ENCODE measurements at regions not wholly inside any gene's neighbourhood (a gene's known extent, or its start where the extent isn't known, plus 50 kb on each side); places are given as distances from the start of the nearest gene placed in this dataset.

DNA sequence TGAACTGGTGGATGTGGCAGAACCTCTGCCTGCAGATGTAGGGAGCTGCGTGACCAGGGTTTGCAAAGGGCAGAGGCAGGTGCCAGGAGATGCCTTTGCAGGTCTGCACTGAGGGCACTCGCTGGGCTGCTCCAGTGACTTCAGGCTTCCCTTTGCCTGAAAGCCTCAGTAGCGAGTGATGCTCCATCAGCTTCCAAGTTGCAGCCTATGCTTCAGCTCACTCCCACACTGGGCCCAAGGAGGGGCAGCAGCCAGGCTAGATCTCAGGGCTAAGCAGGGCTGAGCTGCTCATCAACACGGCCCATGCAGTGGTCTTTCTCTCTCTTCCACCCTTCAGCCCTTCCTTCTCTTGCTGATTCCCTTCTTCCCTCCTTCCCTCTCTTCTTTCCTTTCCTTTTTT is 78.3 kb upstream of the RGMA start:
- no peak overlapping the region for H3K4me3 ChIP-seq (ENCODE audit: low read depth, low read length)
- DNase-seq, result no peak
- H3K27ac ChIP-seq, result no peak overlapping the region
- H3K36me3 ChIP-seq (replicated peaks), result no peaks in the 10 kb centered on the region
- TF ChIP-seq, protein P1, sequence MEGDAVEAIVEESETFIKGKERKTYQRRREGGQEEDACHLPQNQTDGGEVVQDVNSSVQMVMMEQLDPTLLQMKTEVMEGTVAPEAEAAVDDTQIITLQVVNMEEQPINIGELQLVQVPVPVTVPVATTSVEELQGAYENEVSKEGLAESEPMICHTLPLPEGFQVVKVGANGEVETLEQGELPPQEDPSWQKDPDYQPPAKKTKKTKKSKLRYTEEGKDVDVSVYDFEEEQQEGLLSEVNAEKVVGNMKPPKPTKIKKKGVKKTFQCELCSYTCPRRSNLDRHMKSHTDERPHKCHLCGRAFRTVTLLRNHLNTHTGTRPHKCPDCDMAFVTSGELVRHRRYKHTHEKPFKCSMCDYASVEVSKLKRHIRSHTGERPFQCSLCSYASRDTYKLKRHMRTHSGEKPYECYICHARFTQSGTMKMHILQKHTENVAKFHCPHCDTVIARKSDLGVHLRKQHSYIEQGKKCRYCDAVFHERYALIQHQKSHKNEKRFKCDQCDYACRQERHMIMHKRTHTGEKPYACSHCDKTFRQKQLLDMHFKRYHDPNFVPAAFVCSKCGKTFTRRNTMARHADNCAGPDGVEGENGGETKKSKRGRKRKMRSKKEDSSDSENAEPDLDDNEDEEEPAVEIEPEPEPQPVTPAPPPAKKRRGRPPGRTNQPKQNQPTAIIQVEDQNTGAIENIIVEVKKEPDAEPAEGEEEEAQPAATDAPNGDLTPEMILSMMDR (IDR thresholded peaks at IDR 0.05; ENCODE audit: low read depth, low read length, missing control alignments), result no peak
- no peaks in the 10 kb centered on the region for H3K27me3 ChIP-seq (replicated peaks)
- in situ Hi-C loops (cut with HindIII; ENCODE audit: low pct_ligation_motif_present, low sequenced_read_pairs), result no loop called here

DNA sequence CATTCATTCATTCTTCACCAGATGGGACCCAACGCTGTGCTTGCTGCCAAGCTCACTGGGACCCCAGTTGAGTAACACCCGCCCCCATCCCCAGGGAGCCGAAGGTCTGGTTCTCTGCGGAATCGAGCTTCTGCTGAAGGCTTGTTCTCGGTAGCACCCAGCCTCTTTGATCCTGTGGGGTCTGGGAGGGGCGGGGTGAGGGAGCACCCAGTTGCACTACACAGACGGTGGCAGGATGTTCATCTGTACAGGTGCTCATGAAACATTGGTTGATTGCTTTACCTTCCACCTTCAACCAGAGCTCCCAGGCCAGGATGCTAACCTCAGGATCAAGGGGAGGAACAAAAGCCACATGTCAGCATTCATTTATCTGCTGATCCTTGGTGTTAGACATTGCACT is 77.7 kb upstream of the RGMA start:
- no peak overlapping the region for H3K4me3 ChIP-seq (ENCODE audit: low read depth, low read length)
- TF ChIP-seq, protein P1 (IDR thresholded peaks at IDR 0.05; ENCODE audit: low read depth, low read length, missing control alignments), result no peak
- H3K27me3 ChIP-seq (replicated peaks), result no peaks in the 10 kb centered on the region
- H3K36me3 ChIP-seq (replicated peaks), result no peaks in the 10 kb centered on the region
- no peak for DNase-seq
- in situ Hi-C loops (cut with HindIII; ENCODE audit: low pct_ligation_motif_present, low sequenced_read_pairs), result no loop called here
- H3K27ac ChIP-seq, result no peak overlapping the region

DNA sequence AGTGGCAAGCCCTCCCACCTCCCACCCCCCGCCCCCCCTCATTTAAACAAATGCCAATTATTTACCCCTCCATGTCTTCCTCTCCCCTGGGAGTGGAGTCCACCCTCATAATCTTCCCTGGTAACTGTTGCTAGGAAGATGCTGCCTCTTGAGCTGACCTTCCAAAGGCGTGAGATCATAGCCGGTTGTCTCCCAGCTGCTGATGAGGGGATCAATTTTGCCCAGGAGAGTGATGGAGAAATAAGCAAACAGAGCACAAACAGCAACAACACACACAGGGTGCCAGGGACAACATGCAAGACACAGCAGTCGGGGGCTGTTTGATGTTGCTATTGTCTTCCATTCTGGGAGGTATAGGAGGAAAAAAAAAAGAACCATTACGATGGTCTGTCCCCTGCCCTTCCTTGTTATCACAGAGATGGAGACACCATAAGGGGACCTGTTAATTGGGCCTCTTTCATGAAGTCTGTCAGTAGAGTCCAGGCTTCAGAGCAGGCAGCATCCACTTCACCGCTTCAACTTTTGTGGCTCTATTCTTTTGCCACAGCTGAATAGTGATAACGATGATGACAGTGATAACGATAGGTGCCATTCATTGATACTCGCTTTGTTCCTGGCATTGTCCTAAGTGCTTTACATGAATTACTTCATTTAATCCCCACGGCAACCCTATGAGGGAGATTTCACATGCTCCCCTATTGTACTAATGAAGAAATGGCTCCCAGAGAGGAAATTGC is 76.9 kb upstream of the RGMA start:
- H3K4me3 ChIP-seq (ENCODE audit: low read depth, low read length), result no peak overlapping the region
- H3K36me3 ChIP-seq (replicated peaks), result no peaks in the 10 kb centered on the region
- no peak overlapping the region for H3K27ac ChIP-seq
- H3K27me3 ChIP-seq (replicated peaks), result no peaks in the 10 kb centered on the region
- TF ChIP-seq, protein P1 (IDR thresholded peaks at IDR 0.05; ENCODE audit: low read depth, low read length, missing control alignments), result no peak
- DNase-seq, result no peak
- in situ Hi-C loops (cut with HindIII; ENCODE audit: low pct_ligation_motif_present, low sequenced_read_pairs), result no loop called here

DNA sequence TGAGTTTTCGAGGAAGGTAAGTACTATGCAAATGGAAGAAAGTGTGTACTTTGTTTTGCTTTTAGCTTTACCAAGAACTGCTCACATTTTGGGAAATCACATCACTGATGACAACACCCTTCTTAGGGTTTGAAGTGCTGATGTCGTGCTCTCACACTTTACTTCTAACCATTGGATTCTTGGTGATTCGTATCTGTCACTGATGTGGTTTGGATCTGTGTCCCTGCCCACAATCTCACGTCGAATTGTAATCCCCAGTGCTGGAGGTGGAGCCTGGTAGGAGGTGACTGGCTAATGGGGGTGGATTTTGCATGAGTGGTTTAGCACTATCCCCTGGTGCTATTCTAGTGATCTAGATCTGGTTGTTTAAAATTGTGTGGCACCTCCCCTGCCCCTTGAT is 75.4 kb upstream of the RGMA start:
- H3K4me3 ChIP-seq (ENCODE audit: low read depth, low read length), result no peak overlapping the region
- TF ChIP-seq, protein P1 (IDR thresholded peaks at IDR 0.05; ENCODE audit: low read depth, low read length, missing control alignments), result no peak
- no peak for DNase-seq
- in situ Hi-C loops (cut with HindIII; ENCODE audit: low pct_ligation_motif_present, low sequenced_read_pairs), result no loop called here
- H3K27ac ChIP-seq, result no peak overlapping the region
- no peaks in the 10 kb centered on the region for H3K36me3 ChIP-seq (replicated peaks)
- H3K27me3 ChIP-seq (replicated peaks), result no peaks in the 10 kb centered on the region

DNA sequence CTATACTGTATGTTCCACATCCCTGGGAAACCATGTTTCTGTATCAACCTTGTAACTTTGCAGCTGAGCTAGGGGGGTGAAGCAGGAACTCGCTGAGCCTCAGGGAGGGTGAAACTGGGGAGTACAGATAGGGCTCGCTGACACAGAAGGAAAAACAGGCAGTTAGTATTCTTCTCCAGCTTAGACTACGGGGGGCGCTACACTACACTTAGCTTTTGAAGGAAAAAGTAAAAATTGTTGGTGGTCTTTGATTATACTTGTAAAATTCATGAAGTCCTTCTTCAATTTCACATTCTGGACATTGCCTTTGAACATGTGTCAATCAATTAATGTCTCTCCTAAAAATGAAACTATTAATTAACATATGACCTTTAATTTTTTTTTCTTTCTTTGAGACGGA is 73.5 kb upstream of the RGMA start:
- Histone ChIP-seq H3K27me3 (replicated peaks) (no peaks in the 10 kb centered on the region), H3K27ac (no peak overlapping the region), H3K36me3 (replicated peaks) (no peaks in the 10 kb centered on the region), H3K4me3 (ENCODE audit: low read depth, low read length) (no peak overlapping the region)
- in situ Hi-C loops (cut with HindIII; ENCODE audit: low pct_ligation_motif_present, low sequenced_read_pairs), result no loop called here
- TF ChIP-seq, protein P1 (IDR thresholded peaks at IDR 0.05; ENCODE audit: low read depth, low read length, missing control alignments), result no peak
- DNase-seq, result no peak

DNA sequence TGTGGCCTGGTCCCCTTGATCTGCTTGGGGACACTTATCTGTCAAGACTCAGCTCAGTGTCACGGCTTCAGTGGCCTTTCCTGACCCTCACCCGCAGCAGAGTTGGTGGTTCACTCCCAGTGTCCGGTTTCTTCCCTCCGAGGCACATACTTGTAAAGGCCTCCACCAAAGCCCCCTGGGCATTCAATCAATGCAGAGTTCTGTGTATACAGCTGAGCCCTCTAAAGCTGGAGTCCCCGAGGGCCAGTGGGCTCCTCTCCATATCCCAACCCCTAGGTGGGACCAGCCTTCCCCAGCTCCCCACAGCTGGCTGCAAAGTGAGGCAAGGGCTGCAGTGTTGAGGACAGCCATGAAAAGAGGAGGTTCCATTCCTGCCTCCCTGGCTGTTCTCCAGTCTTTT is 70.9 kb upstream of the RGMA start:
- no peak overlapping the region for H3K4me3 ChIP-seq (ENCODE audit: low read depth, low read length)
- no peaks in the 10 kb centered on the region for H3K27me3 ChIP-seq (replicated peaks)
- no peaks in the 10 kb centered on the region for H3K36me3 ChIP-seq (replicated peaks)
- no peak for DNase-seq
- TF ChIP-seq, protein P1 (IDR thresholded peaks at IDR 0.05; ENCODE audit: low read depth, low read length, missing control alignments), result no peak
- in situ Hi-C loops (cut with HindIII; ENCODE audit: low pct_ligation_motif_present, low sequenced_read_pairs), result no loop called here
- no peak overlapping the region for H3K27ac ChIP-seq

All from brain microvascular endothelial cell (primary cell).